ENCODE measurements at regions not wholly inside any gene's neighbourhood (a gene's known extent, or its start where the extent isn't known, plus 50 kb on each side); places are given as distances from the start of the nearest gene placed in this dataset.

DNA sequence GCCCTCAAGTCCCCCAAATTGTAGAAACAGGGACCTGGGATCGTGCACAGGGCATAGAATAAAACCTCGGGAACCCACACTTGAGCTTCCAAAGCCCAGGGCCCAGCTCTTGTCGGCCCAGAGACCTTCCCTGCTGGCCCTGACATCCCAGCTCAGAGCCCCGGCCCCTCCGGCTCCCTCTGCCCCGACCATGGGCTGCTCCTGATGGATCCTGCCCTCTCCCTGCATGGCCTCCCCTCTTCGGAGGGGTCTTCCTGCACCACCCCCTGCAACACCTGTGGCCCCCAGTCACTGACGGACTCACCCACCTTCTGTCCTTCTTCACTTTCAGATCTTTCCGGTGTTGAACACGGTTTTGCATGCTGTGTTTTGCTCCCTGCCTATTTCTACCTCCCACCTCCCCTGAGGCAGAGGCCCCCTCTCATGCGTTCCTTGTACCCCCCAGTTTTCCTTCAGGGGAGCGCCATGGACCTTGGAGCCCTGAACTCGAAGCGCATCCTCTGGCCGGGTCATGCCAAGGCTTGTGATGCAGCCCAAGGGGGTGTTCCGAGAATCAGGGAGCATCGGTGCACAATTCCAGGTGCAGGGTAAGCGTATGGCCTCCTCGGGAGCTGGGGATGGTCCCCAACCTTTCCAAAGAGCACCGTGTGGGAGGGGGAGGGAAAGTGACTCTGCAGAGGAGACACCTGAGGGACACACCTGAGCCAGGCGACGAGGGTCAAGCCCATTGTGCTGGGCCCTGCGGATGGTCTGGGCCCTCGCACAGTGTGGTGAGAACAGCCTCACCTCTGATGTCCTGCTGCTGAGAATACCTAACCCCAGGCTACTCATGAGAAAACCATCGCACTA lies 666.4 kb downstream of the BRD1 start:
- TF ChIP-seq, protein P1, sequence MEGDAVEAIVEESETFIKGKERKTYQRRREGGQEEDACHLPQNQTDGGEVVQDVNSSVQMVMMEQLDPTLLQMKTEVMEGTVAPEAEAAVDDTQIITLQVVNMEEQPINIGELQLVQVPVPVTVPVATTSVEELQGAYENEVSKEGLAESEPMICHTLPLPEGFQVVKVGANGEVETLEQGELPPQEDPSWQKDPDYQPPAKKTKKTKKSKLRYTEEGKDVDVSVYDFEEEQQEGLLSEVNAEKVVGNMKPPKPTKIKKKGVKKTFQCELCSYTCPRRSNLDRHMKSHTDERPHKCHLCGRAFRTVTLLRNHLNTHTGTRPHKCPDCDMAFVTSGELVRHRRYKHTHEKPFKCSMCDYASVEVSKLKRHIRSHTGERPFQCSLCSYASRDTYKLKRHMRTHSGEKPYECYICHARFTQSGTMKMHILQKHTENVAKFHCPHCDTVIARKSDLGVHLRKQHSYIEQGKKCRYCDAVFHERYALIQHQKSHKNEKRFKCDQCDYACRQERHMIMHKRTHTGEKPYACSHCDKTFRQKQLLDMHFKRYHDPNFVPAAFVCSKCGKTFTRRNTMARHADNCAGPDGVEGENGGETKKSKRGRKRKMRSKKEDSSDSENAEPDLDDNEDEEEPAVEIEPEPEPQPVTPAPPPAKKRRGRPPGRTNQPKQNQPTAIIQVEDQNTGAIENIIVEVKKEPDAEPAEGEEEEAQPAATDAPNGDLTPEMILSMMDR (IDR thresholded peaks at IDR 0.05), result no peak
- TF ChIP-seq ZFX (IDR thresholded peaks at IDR 0.05; ENCODE audit: borderline replicate concordance), result no peak
